Activated CD4-positive, alpha-beta T cell treated with anti-CD3 and anti-CD28 coated beads, Interleukin-2, amount 10 ng/mL, durations not matched to agents 24 days and 14 days (primary cell): ENCODE measurements at regions not wholly inside any gene's neighbourhood (a gene's known extent, or its start where the extent isn't known, plus 50 kb on each side); places are given as distances from the start of the nearest gene placed in this dataset.
"Not testable (repeated sequence)": the region's sequence is repeated elsewhere in the genome, so short reads cannot be mapped to it uniquely, and the experiment has no call there.

ENCODE experiments used
- DNase-seq: peaks from one replicate; pipeline ENCODE4 v3.0.0; 2022
- H3K27ac Mint-ChIP-seq: one replicate; pipeline ENCODE4 v1.8.0; 2022; ENCODE audit warnings: mild to moderate bottlenecking, mixed read lengths
- H3K27me3 Mint-ChIP-seq: one replicate; pipeline ENCODE4 v1.8.0; 2022; ENCODE audit warnings: mixed read lengths
- H3K36me3 Mint-ChIP-seq: one replicate; pipeline ENCODE4 v1.8.0; 2022; ENCODE audit warnings: low read depth, mild to moderate bottlenecking, mixed read lengths
- H3K4me1 Mint-ChIP-seq: one replicate; pipeline ENCODE4 v1.8.0; 2021; ENCODE audit warnings: mixed read lengths
- H3K4me3 Mint-ChIP-seq: one replicate; pipeline ENCODE4 v1.8.0; 2022; ENCODE audit warnings: mild to moderate bottlenecking, moderate library complexity, mixed read lengths
- H3K9me3 Mint-ChIP-seq: one replicate; pipeline ENCODE4 v1.8.0; 2021; ENCODE audit warnings: mixed read lengths
- intact Hi-C: fragments of 100-400 bp; cut with micrococcal nuclease; formaldehyde crosslinking; loops from one replicate; pipeline ENCODE4 v1.15.1; 2023

- DNase-seq, result no peak
- no peaks in the 10 kb centered on the region for H3K4me1 Mint-ChIP-seq
- intact Hi-C loops, result no loop called here
- no peaks in the 10 kb centered on the region for H3K36me3 Mint-ChIP-seq
- H3K27ac Mint-ChIP-seq, result no peak overlapping the region
- H3K27me3 Mint-ChIP-seq, result no peaks in the 10 kb centered on the region
- no peaks in the 10 kb centered on the region for H3K9me3 Mint-ChIP-seq
- no peak overlapping the region for H3K4me3 Mint-ChIP-seq
Measured at GRCh38 chr3:118529554-118529953, 505.1 kb downstream of the IGSF11 start.

- Mint-ChIP-seq H3K4me3 (no peak overlapping the region), H3K4me1 (no peaks in the 10 kb centered on the region), H3K27me3 (no peaks in the 10 kb centered on the region), H3K36me3 (no peaks in the 10 kb centered on the region), H3K9me3 (no peaks in the 10 kb centered on the region), H3K27ac (no peak overlapping the region)
- intact Hi-C loops, result no loop called here
- DNase-seq, result no peak
Measured at GRCh38 chr3:118530350-118530922, 504.2 kb downstream of the IGSF11 start.

GRCh38 chr3:118530927-118531356, 503.7 kb downstream of the IGSF11 start:
- H3K27ac Mint-ChIP-seq, H3K4me3 Mint-ChIP-seq, H3K4me1 Mint-ChIP-seq, H3K36me3 Mint-ChIP-seq, H3K9me3 Mint-ChIP-seq, DNase-seq, intact Hi-C loops, H3K27me3 Mint-ChIP-seq: not testable (repeated sequence)

GRCh38 chr3:118531816-118532215, 502.8 kb downstream of the IGSF11 start:
- intact Hi-C loops, result no loop called here
- DNase-seq, result no peak
- H3K4me1 Mint-ChIP-seq, result no peaks in the 10 kb centered on the region
- H3K4me3 Mint-ChIP-seq, result no peak overlapping the region
- H3K27ac Mint-ChIP-seq, result no peak overlapping the region
- H3K36me3 Mint-ChIP-seq, result no peaks in the 10 kb centered on the region
- H3K27me3 Mint-ChIP-seq, result no peaks in the 10 kb centered on the region
- H3K9me3 Mint-ChIP-seq, result no peaks in the 10 kb centered on the region

GRCh38 chr3:118533676-118534075, 501.0 kb downstream of the IGSF11 start:
- no peak overlapping the region for H3K27ac Mint-ChIP-seq
- no peak overlapping the region for H3K4me3 Mint-ChIP-seq
- H3K36me3 Mint-ChIP-seq, result no peaks in the 10 kb centered on the region
- intact Hi-C loops, result no loop called here
- no peaks in the 10 kb centered on the region for H3K4me1 Mint-ChIP-seq
- H3K9me3 Mint-ChIP-seq, result no peaks in the 10 kb centered on the region
- no peaks in the 10 kb centered on the region for H3K27me3 Mint-ChIP-seq
- DNase-seq, result no peak

GRCh38 chr3:118534519-118534918, 500.1 kb downstream of the IGSF11 start:
- Mint-ChIP-seq H3K36me3 (no peaks in the 10 kb centered on the region), H3K4me1 (no peaks in the 10 kb centered on the region), H3K27me3 (no peaks in the 10 kb centered on the region), H3K27ac (no peak overlapping the region), H3K9me3 (no peaks in the 10 kb centered on the region), H3K4me3 (no peak overlapping the region)
- no peak for DNase-seq
- intact Hi-C loops, result no loop called here

GRCh38 chr3:118536764-118537163, 497.9 kb downstream of the IGSF11 start:
- H3K27ac Mint-ChIP-seq, result no peak overlapping the region
- no peaks in the 10 kb centered on the region for H3K36me3 Mint-ChIP-seq
- no peak overlapping the region for H3K4me3 Mint-ChIP-seq
- H3K9me3 Mint-ChIP-seq, result no peaks in the 10 kb centered on the region
- intact Hi-C loops, result no loop called here
- H3K4me1 Mint-ChIP-seq, result no peaks in the 10 kb centered on the region
- H3K27me3 Mint-ChIP-seq, result no peaks in the 10 kb centered on the region
- DNase-seq, result no peak

- H3K9me3 Mint-ChIP-seq, result no peaks in the 10 kb centered on the region
Measured at GRCh38 chr3:118537454-118537853, 497.2 kb downstream of the IGSF11 start.

GRCh38 chr3:118538187-118538586, 496.5 kb downstream of the IGSF11 start:
- intact Hi-C loops, result no loop called here
- Mint-ChIP-seq H3K4me3 (no peak overlapping the region), H3K36me3 (no peaks in the 10 kb centered on the region), H3K9me3 (no peaks in the 10 kb centered on the region), H3K4me1 (no peaks in the 10 kb centered on the region), H3K27me3 (no peaks in the 10 kb centered on the region), H3K27ac (no peak overlapping the region)
- no peak for DNase-seq

More at GRCh38 chr3:118537454-118537853, 497.2 kb downstream of the IGSF11 start:
- no peaks in the 10 kb centered on the region for H3K4me1 Mint-ChIP-seq
- H3K27ac Mint-ChIP-seq, result no peak overlapping the region
- H3K27me3 Mint-ChIP-seq, result no peaks in the 10 kb centered on the region
- intact Hi-C loops, result no loop called here
- no peak overlapping the region for H3K4me3 Mint-ChIP-seq
- H3K36me3 Mint-ChIP-seq, result no peaks in the 10 kb centered on the region
- no peak for DNase-seq

GRCh38 chr3:118539820-118540447, 494.7 kb downstream of the IGSF11 start:
- DNase-seq, H3K4me1 Mint-ChIP-seq, H3K4me3 Mint-ChIP-seq, intact Hi-C loops, H3K27me3 Mint-ChIP-seq, H3K27ac Mint-ChIP-seq, H3K36me3 Mint-ChIP-seq, H3K9me3 Mint-ChIP-seq: not testable (repeated sequence)

- DNase-seq, intact Hi-C loops, H3K27ac Mint-ChIP-seq, H3K4me1 Mint-ChIP-seq, H3K27me3 Mint-ChIP-seq, H3K4me3 Mint-ChIP-seq, H3K9me3 Mint-ChIP-seq, H3K36me3 Mint-ChIP-seq: not testable (repeated sequence)
Measured at GRCh38 chr3:118540448-118540821, 494.2 kb downstream of the IGSF11 start.

GRCh38 chr3:118540826-118541225, 493.8 kb downstream of the IGSF11 start:
- intact Hi-C loops, result no loop called here

GRCh38 chr3:118541796-118542195, 492.9 kb downstream of the IGSF11 start:
- H3K9me3 Mint-ChIP-seq, result no peaks in the 10 kb centered on the region
- no peaks in the 10 kb centered on the region for H3K36me3 Mint-ChIP-seq
- intact Hi-C loops, result no loop called here
- no peak for DNase-seq
- H3K4me3 Mint-ChIP-seq, result no peak overlapping the region
- H3K27ac Mint-ChIP-seq, result no peak overlapping the region
- H3K4me1 Mint-ChIP-seq, result no peaks in the 10 kb centered on the region
- no peaks in the 10 kb centered on the region for H3K27me3 Mint-ChIP-seq

More at GRCh38 chr3:118540826-118541225, 493.8 kb downstream of the IGSF11 start:
- Mint-ChIP-seq H3K4me1 (no peaks in the 10 kb centered on the region), H3K4me3 (no peak overlapping the region), H3K9me3 (no peaks in the 10 kb centered on the region), H3K36me3 (no peaks in the 10 kb centered on the region), H3K27ac (no peak overlapping the region), H3K27me3 (no peaks in the 10 kb centered on the region)
- no peak for DNase-seq

GRCh38 chr3:118543832-118544231, 490.8 kb downstream of the IGSF11 start:
- intact Hi-C loops, result no loop called here
- Mint-ChIP-seq H3K27me3 (no peaks in the 10 kb centered on the region), H3K36me3 (no peaks in the 10 kb centered on the region), H3K9me3 (no peaks in the 10 kb centered on the region), H3K4me3 (no peak overlapping the region), H3K27ac (no peak overlapping the region), H3K4me1 (no peaks in the 10 kb centered on the region)
- DNase-seq, result no peak

GRCh38 chr3:118544458-118544857, 490.2 kb downstream of the IGSF11 start:
- no peaks in the 10 kb centered on the region for H3K27me3 Mint-ChIP-seq
- H3K9me3 Mint-ChIP-seq, result no peaks in the 10 kb centered on the region
- H3K4me1 Mint-ChIP-seq, result no peaks in the 10 kb centered on the region
- H3K4me3 Mint-ChIP-seq, result no peak overlapping the region
- no peak overlapping the region for H3K27ac Mint-ChIP-seq
- intact Hi-C loops, result no loop called here
- H3K36me3 Mint-ChIP-seq, result no peaks in the 10 kb centered on the region
- DNase-seq, result no peak
